CMK (cell line): ENCODE measurements at regions not wholly inside any gene's neighbourhood (a gene's known extent, or its start where the extent isn't known, plus 50 kb on each side); places are given as distances from the start of the nearest gene placed in this dataset.
"Not testable (repeated sequence)": the region's sequence is repeated elsewhere in the genome, so short reads cannot be mapped to it uniquely, and the experiment has no call there.

Experiments
- DNase-seq: peaks from one replicate; pipeline ENCODE4 v3.0.0-alpha.2; 2010; ENCODE audit warnings: low read depth

DNA sequence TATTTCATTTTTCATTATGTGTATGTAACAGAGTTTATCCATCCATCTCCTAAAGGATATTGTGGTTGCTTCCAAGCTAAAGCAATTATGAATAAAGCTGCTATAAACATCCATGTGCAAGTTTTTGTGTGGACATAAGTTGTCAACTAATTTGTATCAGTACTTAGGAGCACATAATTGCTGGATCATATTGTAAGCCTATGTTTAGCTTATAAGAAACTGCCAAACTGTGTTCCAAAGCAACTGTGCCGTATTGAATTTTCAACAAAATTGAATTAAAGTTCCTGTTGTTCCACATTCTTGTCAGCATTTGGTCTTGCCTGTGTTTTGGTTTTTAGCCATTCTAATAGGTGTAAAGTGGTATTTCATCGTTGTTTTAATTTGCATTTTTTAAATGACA is 416.9 kb downstream of the SLC6A15 start:
- DNase-seq: no peak

DNA sequence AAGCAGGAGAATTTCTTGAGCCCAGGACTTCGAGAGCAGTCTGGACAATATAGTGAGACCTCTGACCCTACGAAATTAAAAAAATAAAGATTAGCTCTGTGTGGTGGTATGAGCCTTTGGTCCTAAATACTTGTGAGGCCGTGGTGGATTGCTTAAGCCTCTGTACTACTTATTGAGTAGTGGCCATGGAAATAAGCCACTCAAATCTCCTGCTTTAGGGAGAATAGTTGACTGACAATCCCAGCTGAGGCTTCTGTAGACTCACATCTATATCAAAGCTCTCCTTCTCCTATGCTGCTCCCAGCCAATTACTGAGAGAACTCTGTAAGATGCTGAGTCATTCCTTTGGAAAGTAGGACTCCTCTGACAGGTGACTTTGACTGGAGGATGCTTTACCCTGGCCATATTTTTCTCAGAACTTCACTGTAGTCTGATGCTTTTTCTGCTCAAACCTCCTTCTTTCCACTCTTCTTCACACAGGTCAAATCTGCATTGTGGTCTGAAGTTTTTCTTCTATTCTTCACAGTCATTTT is 420.2 kb downstream of the SLC6A15 start:
- DNase-seq: no peak

DNA sequence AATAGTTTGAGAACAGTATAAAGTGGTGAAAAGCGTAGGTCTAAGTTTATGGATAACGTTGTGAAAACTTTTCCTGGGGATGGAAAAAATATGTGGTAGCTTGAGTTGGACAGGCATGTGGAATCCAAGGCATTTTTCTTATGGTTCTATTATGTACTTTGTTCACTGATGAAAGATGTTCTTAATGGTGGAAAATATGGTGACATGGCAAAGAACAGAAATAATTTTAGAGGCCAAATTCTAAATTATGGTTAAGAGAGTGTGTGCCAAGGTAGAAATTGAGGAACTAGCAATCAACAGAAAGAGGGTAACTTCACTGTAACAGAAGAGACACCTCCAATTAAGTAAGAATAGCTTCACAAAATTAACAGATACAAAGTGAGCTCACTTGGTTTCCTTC is 427.8 kb downstream of the SLC6A15 start:
- DNase-seq: no peak

DNA sequence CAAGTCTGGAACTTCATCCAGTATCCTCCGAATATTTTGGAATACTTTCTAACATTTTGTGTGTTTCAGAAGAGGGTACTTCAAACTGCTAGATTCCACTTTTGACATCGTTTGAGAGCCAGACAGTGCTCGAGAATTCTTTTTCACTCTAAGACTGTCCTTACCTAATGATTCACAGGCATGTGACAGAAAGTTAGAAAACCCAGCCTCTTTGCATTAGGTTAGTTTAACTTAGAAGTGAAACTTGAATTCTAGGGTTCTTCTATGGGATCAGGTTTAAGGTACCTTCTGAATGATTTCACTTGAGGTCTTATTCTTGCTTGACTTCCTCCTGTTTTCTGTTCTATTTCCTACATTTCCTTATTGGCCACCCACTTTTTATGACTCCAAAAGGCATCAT is 431.8 kb downstream of the SLC6A15 start:
- DNase-seq: no peak

DNA sequence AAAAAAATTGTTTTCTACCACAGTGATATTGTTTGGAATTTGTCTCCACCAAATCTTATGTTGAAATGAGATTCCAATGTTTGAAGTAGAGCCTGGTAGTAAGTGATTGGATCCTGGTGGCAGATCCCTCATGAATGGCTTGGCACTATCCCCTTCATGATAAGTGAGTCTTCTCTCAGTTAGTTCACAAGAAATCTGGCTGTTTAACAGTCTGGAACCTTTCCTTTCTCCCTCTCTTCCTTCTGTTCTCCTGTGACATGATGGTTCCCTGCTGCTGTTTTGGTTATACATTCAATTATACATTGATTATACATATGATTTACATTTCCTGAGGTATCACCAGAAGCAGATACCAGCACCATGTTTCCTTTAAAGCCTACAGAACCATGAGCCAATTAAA is 442.2 kb downstream of the SLC6A15 start:
- no peak for DNase-seq

DNA sequence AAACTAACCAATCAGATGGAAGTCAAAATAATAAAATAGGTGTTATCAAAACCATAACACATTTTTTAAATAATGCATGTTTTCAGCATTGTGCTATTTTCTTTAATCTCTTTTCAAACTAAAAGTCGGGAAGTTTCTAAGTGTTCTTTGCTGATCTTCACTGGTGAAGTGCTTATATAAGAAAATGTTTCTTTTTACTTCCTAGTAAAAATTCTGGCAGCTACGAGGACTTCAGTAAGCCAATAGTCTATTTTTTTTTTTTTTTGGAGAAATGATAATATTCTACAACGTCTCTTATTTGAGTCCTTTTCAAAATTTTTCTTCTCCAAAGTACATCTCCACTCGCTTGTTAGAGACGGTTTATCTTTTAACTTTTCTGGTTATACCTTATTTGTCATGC is 448.0 kb downstream of the SLC6A15 start:
- DNase-seq: no peak

DNA sequence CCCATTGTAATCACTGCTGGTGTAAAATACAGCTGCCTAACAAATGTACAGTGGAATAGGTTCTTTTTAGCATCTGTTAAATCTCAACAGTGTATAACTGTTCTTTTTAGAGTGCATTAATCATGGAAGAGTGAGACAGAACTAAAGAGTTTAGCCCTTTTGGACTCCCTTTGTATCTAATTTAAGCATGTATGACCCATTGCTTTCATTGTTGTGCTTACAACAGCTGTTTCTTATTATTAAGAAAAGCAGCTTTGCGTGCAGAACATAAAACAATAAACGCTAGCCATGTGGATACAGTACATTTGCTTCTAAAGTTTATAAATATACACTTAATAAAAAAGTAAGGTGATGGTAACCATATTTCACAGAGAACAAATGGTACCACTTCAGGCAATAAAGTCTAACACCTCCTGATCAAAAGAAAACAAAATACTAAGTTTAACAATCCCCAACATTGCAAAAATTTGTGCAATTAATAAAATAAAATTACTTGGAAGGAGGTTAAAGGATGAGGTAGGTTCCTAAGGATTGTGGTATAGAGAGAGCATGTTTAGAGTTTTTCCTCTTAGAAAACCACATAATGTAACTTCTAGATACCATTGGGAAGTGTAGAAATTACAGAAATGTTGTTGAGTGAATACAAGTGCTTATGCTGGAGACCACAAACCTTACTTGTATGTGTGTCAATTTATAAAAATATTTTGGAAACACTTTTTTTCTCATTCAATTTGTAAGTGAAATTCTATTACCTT is 448.7 kb downstream of the SLC6A15 start:
- DNase-seq: no peak

DNA sequence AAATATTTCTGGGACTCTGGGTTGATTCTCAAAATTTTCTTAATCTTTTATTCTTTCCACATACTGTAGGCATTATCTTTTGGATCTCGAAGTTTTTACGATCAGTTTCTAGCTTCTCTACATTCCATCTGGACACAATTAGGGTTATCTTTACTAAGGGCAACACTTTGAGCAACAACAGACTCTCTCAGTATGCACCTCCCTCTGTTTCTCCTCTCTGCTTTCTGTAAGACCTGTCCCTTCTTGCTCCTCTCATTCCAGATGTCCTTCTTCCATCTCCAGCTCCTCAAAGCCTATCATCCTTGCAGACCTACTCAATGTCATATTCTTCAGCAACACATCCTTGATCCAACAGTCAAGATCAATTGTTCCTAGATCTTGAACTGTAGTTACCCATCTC is 457.0 kb downstream of the SLC6A15 start:
- DNase-seq: no peak

DNA sequence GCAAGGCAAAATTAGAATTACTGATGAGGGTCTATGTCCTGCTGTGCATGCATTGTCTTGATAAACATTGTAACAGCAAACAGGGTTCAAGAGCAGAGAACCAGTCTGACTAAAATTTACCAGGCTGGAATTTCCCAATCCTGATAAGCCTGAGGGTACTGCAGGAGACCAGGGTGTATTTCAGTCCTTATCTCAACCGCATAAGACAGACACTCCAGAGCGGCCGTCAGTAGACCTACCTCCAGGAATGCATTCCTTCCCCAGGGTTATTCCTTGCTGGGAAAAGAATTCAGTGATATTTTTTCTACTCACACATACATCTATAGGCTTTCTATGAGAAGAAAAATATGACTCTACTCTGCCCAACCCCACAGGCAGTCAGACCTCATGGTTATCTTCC is 466.1 kb downstream of the SLC6A15 start:
- not testable (repeated sequence) for DNase-seq

DNA sequence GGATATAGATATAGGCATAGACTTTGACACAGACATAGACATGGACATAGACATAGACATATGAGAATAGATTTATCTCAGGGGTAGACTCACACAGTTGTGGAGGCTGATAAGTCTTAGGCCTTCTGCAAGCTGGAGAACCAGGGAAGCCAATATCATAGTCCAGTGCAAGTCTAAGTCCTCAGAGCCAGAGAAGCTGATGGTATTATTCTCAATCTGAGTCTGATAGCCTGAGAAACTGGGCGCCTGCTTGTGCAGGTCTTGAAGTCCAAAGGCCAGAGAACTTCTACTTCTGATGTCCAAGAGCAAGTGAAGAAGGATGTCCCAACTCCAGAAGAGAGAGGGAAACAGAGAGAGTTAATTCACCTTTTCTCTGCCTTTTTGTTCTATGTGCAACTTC is 476.5 kb downstream of the SLC6A15 start:
- no peak for DNase-seq

DNA sequence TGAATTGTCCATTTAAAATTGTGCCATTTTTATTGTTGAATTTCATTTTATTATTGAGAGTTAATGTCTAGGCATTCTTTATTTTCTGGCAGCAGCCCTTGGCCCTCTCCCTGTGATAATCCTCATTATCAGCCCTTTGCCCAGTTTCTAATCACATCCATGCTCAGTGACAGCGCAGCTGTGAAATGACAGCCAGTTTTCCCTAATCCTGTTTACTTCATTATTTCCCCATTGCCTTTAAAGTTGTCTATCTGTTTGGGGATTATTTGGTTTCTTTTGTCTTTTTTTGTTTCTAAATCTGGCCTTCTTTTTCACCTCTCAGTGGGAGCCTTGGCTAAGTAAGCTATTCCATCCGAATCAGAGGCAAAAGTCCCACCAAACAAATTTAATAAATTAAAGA is 476.9 kb downstream of the SLC6A15 start:
- DNase-seq: no peak

DNA sequence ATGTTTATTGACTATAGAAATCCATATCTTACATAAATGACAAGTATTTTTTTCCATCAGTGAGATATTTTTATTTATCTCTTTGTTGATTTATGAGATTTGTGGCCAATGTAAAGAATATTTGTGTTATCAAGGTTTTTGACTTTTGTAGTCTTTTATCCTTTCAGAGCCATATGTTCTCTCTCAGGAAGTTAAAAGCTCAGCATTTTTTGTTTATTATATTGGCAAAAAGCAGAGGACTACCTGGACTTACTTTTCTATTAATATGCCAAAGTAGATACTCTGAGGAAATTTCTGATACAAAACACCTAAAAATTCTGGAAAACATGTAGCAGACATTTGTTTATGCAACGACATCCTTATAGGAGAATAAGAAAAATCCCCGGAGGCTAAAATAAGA is 490.3 kb downstream of the SLC6A15 start:
- DNase-seq: no peak

DNA sequence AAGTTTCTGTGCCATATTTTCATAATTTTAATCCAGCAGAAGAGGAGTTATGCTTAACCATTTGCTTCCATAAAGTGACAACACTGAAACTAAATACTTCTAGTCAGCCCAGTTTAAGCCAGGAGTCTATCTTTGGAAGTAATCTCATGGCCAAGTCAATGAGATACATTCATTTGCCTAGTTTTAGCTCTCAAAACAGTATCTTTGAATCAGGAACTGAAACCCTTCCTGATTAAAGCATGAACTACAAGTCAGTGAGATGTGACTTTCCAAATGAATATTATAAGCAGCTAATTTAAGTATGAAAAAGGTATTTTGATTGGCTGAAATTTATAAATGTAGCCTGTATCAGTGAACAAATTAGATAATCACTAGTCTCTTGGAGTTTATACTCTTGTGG is 491.5 kb downstream of the SLC6A15 start:
- no peak for DNase-seq

DNA sequence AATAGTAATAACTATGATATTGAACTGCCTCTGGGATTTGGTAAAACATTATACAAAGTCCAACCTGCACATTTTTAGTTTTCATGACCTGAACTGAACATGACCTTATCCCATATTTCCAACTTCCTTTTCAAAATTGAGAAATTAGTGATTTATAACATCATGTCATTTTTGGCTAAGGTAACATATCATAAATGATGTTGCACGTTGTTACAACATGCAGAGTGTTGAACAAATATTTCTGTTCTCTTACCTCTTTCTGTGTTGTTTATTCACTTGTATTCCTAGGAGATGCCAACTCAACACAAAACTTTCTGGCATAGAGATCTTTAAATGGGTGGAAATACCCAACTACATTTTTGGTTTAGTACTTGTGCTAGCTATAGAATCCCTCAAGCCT is 496.0 kb downstream of the SLC6A15 start:
- DNase-seq: no peak

DNA sequence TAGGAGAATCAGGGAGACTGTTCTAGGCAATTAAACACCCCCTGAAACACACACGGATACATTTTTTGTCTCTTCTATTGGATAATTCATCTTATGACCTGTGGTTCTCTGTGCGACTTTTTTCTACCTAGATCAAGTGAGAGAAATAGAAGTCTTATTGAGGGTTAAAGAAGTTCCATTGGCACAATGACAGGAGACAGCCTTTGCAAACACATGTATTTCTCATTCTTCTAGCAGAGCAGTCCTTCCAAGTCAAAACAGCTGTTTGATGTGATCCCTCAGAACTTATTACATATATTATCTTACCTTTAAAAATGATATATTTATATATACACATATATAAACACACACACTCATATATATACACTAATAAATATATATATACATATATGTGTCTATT is 496.7 kb downstream of the SLC6A15 start:
- DNase-seq: no peak

DNA sequence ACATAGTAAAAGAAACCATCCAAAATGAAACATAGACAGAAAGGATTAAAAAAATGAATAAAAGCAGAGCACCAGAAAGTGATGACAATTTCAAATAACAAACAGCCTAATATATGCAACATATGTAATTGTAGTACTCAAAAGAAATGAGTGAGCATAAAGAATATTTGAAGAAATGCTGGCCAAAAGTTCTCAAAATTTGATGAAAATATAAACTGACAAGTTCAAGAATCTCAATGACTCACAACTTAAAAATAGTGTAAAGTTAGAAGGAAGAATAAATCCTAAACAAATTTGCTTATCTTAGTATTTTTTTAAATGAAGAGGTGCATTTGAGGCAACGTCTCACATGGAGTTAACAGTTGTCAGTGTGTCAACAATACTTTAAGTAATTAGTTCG is 498.9 kb downstream of the SLC6A15 start:
- no peak for DNase-seq

DNA sequence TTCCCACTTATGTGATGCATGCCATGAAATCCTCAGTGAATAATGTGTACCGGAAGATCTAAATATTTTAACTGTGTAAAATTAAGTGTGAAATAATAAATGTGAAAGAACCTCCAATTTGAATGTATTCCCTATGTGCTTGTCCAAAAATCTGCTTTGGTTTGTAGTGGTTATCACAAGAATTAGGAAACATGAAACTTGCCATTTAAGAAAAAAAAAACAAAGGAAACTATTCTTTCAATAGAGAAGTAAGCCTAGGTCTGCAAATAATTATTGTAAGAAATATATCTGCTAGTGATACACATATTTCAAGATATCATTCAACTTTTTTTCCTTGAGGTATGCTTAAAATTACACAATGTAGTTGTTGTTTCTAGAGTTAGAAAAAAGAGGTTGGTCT is 500.4 kb downstream of the SLC6A15 start:
- DNase-seq: no peak

DNA sequence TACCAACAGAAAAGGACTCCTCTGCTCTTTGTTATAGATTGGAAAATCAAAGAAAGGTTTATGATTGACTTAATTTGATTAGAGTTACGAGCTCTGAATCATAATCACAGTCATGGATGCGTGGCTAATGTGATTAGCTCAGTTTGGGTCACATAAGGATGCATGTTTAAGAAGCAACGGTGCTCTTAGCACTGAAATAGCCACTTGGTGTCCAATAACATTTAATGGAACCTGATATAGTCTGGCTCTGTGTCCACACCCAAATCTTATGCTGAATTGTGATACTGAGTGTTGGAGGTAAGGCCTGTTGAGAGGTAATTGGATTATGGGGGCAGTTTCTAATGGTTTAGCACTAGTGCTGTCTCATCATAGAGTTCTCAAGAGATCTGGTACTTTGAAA is 501.6 kb downstream of the SLC6A15 start:
- DNase-seq: no peak

DNA sequence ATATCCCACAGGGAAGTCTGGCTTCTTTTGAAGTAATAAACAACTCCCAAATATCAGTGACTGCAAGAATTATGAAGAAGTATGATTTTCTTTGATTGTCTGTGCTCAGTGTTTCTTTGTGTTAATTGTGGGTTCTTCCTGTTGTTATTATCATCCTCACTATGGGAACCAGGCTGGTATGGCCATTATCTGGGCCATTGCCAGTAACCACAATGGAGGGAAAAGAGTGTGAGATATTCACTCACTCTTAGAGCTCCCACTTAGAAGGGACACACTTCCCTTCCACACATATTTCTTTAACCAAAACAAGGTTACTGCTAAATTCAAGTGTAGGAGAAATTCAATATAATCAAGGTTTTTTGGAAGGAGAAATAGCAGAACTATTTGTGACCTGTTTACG is 503.7 kb downstream of the SLC6A15 start:
- no peak for DNase-seq

DNA sequence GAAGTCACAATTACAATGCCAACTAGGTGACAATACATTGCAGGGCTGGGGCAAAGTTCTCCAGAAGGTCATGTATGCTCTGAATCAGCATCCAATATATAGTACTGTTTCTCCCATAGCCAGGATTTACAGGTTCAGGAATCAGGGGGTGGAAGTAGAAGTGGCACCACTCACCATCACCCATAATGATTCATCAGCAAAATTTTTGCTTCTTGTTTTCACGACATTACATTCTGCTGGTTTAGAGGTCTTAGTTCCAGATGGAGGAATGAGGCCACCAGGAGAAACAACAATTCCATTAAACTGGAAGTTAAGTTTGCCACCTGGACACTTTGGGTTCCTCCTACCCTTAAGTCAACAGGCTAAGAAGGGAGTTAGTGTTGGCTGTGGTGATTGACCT is 505.9 kb downstream of the SLC6A15 start:
- not testable (repeated sequence) for DNase-seq

DNA sequence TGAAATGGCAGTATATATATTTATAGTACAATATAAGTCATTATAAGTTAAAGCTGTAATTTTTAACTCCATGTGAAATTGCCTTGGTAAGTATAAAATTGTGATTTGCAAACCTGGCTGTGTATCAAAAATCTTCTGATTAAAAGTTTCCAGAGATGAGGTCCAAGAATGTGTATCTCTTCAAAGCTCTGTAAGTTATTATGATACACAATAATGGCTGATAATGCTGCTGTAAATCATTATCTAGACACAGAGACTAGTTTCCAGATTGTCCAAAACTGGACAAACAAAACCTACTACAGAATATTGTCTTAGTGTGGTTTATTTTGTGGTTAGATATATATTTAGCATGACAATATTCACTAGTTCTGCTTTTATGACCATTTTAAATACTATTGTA is 514.8 kb downstream of the SLC6A15 start:
- no peak for DNase-seq

DNA sequence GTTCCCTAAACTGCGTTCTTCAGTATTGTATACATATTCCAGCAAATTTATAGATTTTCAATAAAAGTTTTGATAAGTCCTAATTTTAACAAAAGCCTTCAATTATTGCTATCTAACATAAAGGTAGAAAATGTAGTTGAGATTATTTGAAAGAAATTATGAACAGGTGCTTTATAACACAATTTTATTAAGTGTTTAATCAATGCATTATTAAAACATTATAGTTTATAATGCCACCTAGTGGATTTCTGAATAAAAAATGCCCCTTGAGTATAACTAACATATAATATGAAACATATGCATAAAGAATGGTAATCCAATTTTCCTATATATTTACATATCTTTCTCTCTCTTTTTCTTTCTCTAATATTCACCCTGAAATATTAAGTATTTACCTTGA is 515.3 kb downstream of the SLC6A15 start:
- no peak for DNase-seq

DNA sequence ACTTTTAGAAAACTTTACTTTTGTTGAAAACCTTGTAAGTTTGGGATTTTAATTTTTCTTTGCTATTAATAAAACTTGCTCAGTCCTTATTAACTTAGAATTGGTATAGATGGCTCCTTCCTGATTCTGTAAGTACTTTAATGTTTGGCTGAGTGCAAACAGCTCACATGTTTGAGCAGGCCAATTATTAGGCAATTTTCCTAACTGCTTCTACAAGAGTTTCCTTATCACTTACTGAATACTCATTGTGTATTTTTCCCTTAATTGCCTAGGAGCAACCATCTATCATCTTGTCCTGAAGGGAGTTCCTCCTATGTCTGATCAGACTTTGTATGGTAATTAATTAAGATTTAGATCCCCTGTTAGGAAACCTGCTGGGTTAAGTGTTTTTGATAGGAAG is 521.4 kb downstream of the SLC6A15 start:
- DNase-seq: not testable (repeated sequence)

DNA sequence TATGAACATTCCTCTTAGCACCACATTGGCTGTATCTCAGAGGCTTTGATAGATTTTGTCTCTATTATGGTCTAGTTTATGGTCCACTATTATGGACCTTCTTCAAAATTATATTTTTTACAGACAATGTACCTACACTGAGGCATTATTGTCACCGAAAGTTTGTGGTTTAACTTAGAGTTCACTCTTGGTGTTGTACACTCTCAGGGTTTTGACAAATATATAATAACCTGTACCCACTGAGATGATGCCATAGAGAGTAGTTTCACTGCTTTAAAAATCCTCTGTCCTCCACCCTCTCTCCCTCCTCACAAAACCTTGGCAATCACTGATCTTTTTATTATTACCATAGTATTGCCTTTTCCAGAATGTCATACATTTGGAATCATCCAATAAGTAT is 528.2 kb downstream of the SLC6A15 start:
- DNase-seq: no peak
